ENCODE measurements at regions not wholly inside any gene's neighbourhood (a gene's known extent, or its start where the extent isn't known, plus 50 kb on each side); places are given as distances from the start of the nearest gene placed in this dataset.

DNA sequence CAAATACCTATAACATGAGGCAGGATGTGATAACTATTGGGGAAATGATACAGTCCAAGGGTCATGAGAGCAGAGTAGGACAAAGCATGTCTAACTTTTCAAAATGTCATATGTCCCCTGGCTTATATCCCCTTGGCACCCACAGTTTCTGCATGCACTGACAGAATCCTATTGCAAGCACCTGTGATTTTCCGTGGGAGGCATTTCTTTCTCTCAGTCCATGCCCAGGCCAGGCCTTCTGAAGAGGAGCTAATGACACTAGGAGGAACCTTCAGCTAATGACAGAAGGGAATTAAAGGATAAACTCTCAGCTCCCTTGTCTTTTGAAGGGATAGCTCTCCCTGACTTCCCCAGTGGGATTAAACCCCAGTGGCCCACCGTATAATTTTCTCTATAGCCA, 249.2 kb downstream of the TTC6 start:
- TF ChIP-seq, protein P1, sequence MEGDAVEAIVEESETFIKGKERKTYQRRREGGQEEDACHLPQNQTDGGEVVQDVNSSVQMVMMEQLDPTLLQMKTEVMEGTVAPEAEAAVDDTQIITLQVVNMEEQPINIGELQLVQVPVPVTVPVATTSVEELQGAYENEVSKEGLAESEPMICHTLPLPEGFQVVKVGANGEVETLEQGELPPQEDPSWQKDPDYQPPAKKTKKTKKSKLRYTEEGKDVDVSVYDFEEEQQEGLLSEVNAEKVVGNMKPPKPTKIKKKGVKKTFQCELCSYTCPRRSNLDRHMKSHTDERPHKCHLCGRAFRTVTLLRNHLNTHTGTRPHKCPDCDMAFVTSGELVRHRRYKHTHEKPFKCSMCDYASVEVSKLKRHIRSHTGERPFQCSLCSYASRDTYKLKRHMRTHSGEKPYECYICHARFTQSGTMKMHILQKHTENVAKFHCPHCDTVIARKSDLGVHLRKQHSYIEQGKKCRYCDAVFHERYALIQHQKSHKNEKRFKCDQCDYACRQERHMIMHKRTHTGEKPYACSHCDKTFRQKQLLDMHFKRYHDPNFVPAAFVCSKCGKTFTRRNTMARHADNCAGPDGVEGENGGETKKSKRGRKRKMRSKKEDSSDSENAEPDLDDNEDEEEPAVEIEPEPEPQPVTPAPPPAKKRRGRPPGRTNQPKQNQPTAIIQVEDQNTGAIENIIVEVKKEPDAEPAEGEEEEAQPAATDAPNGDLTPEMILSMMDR (IDR thresholded peaks at IDR 0.05), result no peak
- no peak for TF ChIP-seq POLR2A (IDR thresholded peaks at IDR 0.05)
